Right ventricle myocardium inferior (tissue), 1 donor: ENCODE measurements at regions not wholly inside any gene's neighbourhood (a gene's known extent, or its start where the extent isn't known, plus 50 kb on each side); places are given as distances from the start of the nearest gene placed in this dataset.
"Not testable (repeated sequence)": the region's sequence is repeated elsewhere in the genome, so short reads cannot be mapped to it uniquely, and the experiment has no call there.

Experiments
- ATAC-seq: fragments of 200-7000 bp; cut with Tn5 transposase; one replicate; pipeline ENCODE4 v1.9.1; 2020; ENCODE audit warnings: mild to moderate bottlenecking, moderate library complexity
- DNase-seq: peaks from one replicate; pipeline ENCODE4 v3.0.0; 2021; ENCODE audit errors: missing footprints
- intact Hi-C: fragments of 100-400 bp; cut with DNase I; formaldehyde crosslinking; loops from one replicate; pipeline ENCODE4 v1.11.0; 2022
- donor health status: DM: no; HTN: yes; CAD: no; lungs with severe emphysema.

DNA sequence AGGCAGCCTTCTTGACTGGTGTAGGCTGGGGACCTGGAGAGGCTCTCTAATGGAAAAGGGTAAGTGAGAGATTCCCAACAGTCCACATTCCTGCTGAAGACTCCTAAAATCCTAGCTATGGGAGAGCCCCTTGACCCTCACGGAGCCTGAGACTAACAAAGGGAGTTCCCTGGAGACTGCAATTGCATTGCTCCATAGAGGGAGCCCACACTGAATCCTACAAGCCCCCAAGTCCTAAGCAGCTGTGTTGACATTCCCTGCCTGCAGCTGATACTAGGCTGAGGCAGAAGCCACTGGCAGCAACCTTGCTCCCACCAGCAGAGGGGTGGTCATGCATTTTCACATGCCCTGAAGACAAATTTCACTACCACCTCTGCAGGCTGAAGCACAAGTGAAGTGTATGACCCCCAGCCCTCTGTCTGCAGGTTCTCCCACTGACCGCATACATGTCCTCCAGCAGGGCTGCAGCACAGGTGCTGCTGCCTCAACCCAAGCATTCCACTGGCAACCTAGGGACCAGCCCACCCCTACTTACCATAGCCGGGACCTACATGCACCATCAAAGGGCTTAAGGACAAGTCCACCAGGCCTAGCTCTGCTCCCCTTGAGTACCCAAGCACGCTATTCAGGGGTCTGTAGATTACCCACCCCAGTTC lies 130.3 kb upstream of the SLC13A1 start:
- intact Hi-C loops = no loop called here
- DNase-seq (no peak), ATAC-seq (no peak)

DNA sequence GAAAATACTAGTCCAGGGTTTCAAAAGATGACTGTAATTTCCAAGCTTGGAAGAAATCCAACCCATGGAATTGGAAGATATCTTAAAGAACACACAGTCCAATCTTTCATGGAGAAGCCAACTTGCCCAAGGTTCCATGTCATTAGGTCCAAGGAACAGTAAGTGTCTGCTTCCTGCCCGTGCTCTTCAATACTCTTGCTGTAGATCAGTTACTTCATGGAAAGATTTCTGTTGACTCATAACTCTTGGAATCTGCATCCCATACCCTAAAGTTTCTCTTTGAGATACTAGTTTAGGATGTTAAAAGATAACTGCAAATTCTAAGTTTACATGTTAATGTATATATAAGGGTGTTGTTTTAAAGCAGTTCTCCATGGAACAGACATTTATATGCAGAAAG lies 127.9 kb upstream of the SLC13A1 start:
- no peak for DNase-seq
- no peak for ATAC-seq
- intact Hi-C loops = no loop called here

DNA sequence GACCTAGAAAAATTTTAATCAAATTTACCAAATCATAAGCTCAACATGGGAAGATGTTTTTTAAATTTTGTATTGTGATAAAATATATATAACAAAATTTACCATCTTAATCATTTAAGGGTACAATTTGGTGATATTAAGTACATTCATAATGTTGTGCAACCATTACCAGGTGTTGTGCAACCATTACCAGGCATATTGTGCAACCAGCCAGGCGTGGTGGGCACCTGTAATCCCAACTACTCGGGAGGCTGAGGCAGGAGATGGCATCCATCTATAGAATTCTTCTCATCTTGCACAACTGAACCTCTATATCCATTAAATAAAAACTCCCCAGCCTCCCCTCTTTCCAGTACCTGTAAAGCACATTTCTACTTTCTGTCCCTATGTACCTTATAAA lies 124.5 kb upstream of the SLC13A1 start:
- intact Hi-C loops = no loop called here
- no peak for DNase-seq
- no peak for ATAC-seq

- intact Hi-C loops = no loop called here
- DNase-seq = no peak
- no peak for ATAC-seq
Observed at GRCh38 chr7:123323689-123324088, 123.9 kb upstream of the SLC13A1 start.

DNA sequence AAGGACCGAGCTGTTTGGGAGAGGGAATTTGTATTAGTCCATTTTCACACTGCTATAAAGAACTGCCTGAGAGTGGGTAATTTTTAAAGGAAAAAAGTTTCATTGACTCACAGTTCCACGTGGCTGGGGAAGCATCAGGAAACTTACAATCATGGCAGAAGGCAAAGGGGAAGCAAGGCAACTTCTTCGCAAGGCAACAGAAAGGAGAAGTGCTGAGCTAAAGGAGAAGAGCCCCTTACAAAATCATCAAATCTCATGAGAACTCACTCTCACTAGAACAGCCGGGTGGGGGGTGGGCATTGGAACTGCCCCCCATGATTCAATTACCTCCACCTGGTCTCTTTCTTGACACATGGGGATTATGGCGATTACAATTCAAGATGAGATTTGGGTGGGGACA lies 121.8 kb upstream of the SLC13A1 start:
- DNase-seq, ATAC-seq, intact Hi-C loops: not testable (repeated sequence)

GRCh38 chr7:123319911-123320310 lies 120.1 kb upstream of the SLC13A1 start:
- DNase-seq (no peak), ATAC-seq (no peak)
- intact Hi-C loops = no loop called here

DNA sequence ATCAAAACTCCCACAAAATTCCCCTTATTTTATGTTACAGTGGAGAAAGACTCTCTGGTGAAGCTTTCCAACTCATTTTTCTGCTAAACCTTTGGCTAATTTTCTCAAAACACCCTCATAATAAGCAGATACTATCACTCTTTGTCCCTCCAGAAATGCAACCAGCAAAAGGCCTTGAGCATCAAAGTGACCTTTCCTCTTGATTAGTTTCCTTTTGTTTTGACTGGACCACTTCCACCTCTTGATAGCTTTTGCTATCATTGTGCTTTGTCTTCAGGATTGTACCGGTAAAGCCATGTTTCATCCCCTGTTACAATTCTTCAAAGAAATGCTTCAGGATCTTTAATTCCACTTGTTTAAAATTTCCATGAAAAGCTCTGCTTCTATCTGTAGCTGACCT lies 115.1 kb upstream of the SLC13A1 start:
- no peak for DNase-seq
- no peak for ATAC-seq
- intact Hi-C loops = no loop called here

GRCh38 chr7:123308254-123308951 lies 108.6 kb upstream of the SLC13A1 start:
- no peak for ATAC-seq
- no peak for DNase-seq
- intact Hi-C loops = no loop called here

DNA sequence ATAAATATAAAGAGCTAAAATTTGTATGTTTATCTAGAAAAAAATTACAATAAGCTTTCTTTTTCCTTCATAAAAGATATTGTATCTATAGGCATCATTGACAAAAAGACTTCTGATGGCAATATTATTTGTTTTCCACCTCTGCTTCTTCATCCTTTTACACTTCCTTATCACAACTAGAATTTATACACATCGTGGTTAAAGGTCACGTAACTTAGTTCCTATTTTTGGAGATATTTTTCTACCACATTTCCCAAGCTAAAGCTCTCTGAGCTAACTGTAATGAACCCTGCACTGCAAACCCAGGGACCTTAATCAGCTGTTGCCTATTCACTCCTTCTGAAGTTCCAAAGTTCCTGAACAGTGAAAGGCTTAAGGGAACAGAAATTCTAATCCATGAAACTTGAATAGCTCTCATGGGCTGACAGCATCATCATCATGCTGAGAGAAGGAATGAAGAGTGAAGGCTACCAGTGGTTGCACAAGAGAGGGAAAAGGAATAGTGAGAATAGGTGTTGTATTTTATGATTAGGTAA lies 106.1 kb upstream of the SLC13A1 start:
- DNase-seq (no peak), ATAC-seq (no peak)
- intact Hi-C loops = no loop called here

- no peak for DNase-seq
- no peak for ATAC-seq
Observed at GRCh38 chr7:123303926-123304325, 104.2 kb upstream of the SLC13A1 start.

GRCh38 chr7:123296965-123297364 lies 97.2 kb upstream of the SLC13A1 start:
- DNase-seq (no peak), ATAC-seq (no peak)
- intact Hi-C loops = no loop called here

More at GRCh38 chr7:123303926-123304325, 104.2 kb upstream of the SLC13A1 start:
- intact Hi-C loops = no loop called here

DNA sequence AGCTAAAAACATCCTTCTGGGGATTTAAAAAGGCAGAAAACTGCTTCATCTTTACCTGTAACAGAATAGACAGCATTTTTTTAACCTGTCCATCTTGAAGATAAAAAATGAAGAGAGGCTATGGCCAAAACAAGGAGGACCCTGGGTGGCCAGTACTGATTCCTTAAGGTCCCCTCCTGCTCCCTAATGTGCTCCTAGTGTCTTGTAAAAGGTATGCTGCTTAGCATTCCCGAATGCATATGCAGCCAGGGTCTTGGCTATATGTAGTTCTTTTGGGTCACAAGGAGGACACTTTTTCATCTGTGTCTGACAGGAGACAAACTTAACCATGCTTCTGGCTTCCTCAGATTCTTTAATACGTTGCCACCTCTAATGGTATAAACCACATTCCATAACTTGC lies 93.9 kb upstream of the SLC13A1 start:
- no peak for DNase-seq
- intact Hi-C loops = no loop called here
- ATAC-seq = no peak

DNA sequence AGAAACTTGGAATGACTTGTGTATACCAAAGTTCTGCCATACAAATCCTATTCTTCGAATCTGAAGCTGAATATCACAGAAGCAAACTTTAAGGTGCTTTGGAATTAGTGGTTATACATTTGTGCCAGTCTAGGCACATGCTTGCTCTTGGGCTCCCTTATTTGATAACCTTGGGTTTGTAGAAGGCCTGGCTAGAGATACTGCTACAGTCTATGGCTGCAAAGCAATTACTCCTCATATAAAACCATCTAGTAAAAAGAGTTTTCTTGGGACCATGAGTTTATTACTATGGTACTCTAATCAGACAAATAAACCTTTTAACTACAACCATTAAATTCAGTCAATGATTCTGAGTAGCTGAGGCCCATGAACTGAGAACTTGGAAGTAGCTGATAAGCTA lies 92.5 kb upstream of the SLC13A1 start:
- no peak for DNase-seq
- no peak for ATAC-seq
- intact Hi-C loops = no loop called here

GRCh38 chr7:123289200-123289599 lies 89.4 kb upstream of the SLC13A1 start:
- intact Hi-C loops = no loop called here
- ATAC-seq (no peak), DNase-seq (no peak)

DNA sequence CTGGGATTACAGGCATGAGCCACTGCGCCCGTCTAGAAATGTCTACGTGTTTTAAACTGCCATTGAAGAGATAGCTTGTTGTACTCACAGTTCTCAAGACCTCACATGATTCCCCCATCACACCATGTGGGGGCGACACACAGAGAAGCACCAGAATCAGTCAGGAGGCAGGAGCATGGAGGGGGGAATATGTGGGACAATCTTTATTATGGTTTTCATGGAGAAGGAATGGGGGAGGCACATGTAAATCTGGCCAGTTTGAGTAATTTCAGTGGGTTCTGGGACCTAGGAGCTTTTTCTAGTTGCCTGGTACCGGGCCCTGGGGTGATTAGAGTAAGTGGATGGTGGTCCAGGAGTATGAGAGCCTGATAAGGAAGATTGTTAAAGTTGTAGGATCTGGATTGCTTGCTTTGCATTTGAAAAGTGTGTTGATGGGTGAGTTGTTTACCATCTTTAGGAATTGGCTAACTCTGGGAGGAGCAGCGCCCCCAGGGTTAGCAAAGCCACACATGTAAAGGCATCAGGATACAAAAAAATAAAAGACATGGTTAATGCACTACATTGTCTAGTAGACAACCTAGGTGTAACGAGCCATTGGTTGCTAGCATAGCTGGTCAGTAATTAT lies 85.4 kb upstream of the SLC13A1 start:
- intact Hi-C loops = no loop called here
- ATAC-seq = no peak
- DNase-seq = no peak

DNA sequence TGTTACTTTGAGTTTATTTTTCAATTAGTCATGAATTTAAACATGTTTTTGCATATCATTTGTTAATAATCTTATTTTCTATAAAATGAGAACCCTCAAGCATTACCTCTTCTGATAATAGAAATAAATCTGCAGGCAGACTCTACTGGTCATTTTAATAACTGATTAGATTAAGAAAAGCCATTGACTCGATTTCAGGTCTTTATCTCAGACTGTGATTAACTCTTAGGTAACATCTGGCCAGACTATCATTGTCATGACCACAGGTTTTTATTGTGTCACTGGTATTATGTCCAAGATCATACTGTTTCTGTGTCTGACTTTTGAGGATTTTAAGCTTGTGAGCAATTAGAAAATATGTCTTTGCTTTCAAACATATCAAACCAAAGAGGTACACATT lies 83.6 kb upstream of the SLC13A1 start:
- DNase-seq (no peak), ATAC-seq (no peak)
- intact Hi-C loops = no loop called here

DNA sequence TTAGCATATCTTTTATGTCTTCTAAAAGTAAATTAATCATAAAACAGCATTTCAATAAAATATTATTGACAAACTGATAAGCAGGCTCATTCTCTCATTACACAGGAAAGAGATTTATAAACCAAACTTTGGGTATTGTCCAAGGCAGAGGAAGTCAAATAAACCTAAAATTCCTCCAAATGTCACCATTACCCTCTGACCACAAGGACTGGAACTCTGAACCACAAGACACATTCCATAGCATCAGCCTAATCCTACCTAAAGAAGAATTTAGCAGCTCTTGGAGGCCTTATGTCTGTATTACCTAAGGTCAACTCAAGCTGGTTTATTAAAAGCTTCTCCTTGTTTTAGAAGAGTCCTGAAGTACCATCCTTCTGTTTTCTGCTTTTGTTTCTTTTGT lies 82.4 kb upstream of the SLC13A1 start:
- DNase-seq (no peak), ATAC-seq (no peak)
- intact Hi-C loops = no loop called here

- DNase-seq (no peak), ATAC-seq (no peak)
- intact Hi-C loops = no loop called here
Observed at GRCh38 chr7:123279949-123280348, 80.2 kb upstream of the SLC13A1 start.

DNA sequence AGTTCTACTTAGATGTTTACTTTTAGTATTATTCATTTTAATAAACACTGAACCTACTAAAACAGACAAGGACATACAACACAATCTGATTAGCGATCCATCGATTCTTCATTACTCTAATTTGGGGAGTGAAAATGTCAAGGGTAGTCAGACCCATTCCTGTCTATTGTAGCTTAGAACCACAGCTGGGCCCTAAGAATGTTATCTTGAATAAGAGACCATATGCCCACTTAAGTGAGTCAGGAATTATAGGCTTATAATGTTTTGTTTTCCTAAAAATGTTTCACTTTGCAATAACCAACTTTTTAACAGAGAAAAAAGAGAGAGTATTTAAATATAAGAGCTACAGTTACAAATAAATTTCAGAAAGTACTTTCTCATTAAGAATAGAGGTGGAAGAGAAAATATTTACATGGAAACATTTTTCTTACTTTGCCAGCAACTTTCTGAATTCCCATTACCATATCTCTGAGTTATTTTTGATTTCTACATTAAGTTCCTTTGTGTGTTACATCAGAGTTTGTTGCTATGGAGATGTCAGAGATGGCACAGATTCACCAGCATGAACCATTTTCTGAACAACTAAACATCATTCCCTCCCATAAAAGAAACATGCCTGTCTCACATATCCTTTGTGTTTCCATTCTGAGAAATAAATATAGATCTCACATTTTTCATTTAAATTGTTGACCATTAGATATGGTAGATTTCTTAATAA lies 75.4 kb upstream of the SLC13A1 start:
- intact Hi-C loops = no loop called here
- no peak for ATAC-seq
- no peak for DNase-seq

DNA sequence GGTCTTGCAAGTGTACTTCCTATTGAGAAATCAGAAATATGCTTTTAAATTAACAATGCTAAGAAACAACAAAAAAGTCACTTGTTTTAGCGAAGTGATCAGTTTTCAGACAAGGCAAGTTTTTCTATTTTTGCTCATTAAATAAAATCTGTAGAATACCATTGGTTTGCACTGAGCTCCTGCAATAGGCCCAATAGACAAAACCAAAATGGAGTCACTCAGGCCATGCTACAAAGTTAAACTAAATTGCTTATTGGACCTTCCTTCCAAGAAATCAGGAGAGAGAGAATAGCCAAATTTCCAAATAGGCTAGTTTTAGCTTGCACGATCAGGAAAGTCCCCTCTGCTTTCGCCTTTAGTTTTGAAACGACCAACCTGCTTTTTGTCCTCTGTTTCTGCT lies 73.4 kb upstream of the SLC13A1 start:
- DNase-seq = no peak
- intact Hi-C loops = no loop called here
- no peak for ATAC-seq
